SU-DHL-6 (cell line): ENCODE measurements at regions not wholly inside any gene's neighbourhood (a gene's known extent, or its start where the extent isn't known, plus 50 kb on each side); places are given as distances from the start of the nearest gene placed in this dataset.
"Not testable (repeated sequence)": the region's sequence is repeated elsewhere in the genome, so short reads cannot be mapped to it uniquely, and the experiment has no call there.

Source experiments
- H2AFZ ChIP-seq: fragments of 200-600 bp; sonication (generic); 2 replicates; pipeline ENCODE4 v1.6.1; 2014; ENCODE audit warnings: low read depth, mild to moderate bottlenecking, moderate library complexity, mixed read lengths, antibody characterized with exemption, low read length; ENCODE audit not compliant: severe bottlenecking
- H3F3A ChIP-seq: fragments of 200-600 bp; shearing (Covaris generic); 2 replicates; pipeline ENCODE4 v1.6.0; 2016; ENCODE audit warnings: antibody characterized with exemption, mild to moderate bottlenecking; ENCODE audit not compliant: insufficient read depth
- H3K27ac ChIP-seq: fragments of 200-600 bp; sonication (generic); 2 replicates; pipeline ENCODE4 v1.5.1; 2016; ENCODE audit warnings: low read depth, mild to moderate bottlenecking, low read length, moderate library complexity, mixed read lengths
- H3K27me3 ChIP-seq: fragments of 200-600 bp; sonication (generic), shearing (Covaris generic); 2 replicates; pipeline ENCODE4 v1.6.0; 2014; ENCODE audit warnings: mild to moderate bottlenecking, low read length
- H3K36me3 ChIP-seq: fragments of 200-600 bp; sonication (generic); 2 replicates; pipeline ENCODE4 v1.6.1; 2014; ENCODE audit warnings: mild to moderate bottlenecking, low read length, mixed read lengths
- H3K4me2 ChIP-seq: fragments of 300-600, 200-600 bp; shearing (Covaris generic), sonication (generic); 2 replicates; pipeline ENCODE4 v1.6.0; 2014; ENCODE audit warnings: low read length, low read depth, mild to moderate bottlenecking; ENCODE audit not compliant: poor library complexity, severe bottlenecking
- H3K4me3 ChIP-seq: fragments of 200-600 bp; sonication (generic); 2 replicates; pipeline ENCODE4 v1.5.1; 2014; ENCODE audit warnings: antibody characterized with exemption, low read length, mild to moderate bottlenecking, mixed read lengths; ENCODE audit not compliant: insufficient read depth, poor library complexity, severe bottlenecking
- H3K79me2 ChIP-seq: fragments of 200-600 bp; sonication (generic); 2 replicates; pipeline ENCODE4 v1.6.1; 2014; ENCODE audit warnings: mild to moderate bottlenecking, low read length, moderate library complexity; ENCODE audit not compliant: insufficient read depth
- H3K9ac ChIP-seq: fragments of 200-600 bp; sonication (generic); 2 replicates; pipeline ENCODE4 v1.7.0; 2014; ENCODE audit warnings: mild to moderate bottlenecking, low read length
- H3K9me2 ChIP-seq: fragments of 200-600 bp; sonication (generic); replicated peaks from 2 replicates; pipeline ENCODE4 v1.6.1; 2014; ENCODE audit warnings: low read length; ENCODE audit not compliant: insufficient read depth
- H3K9me3 ChIP-seq: fragments of 200-600 bp; sonication (generic); 2 replicates; pipeline ENCODE4 v1.6.1; 2014; ENCODE audit warnings: low read length, mixed read lengths; ENCODE audit not compliant: insufficient read depth
- H4K20me1 ChIP-seq: fragments of 200-600 bp; sonication (generic); 2 replicates; pipeline ENCODE4 v1.6.1; 2014; ENCODE audit warnings: low read depth, mild to moderate bottlenecking, antibody characterized with exemption, low read length, moderate library complexity, mixed read lengths
- EZH2phosphoT487 ChIP-seq: fragments of 200-600 bp; sonication (generic), shearing (Covaris generic); conservative IDR thresholded peaks from 2 replicates; pipeline ENCODE4 v1.6.1; 2018; ENCODE audit warnings: mild to moderate bottlenecking, antibody characterized with exemption, low read length, moderate library complexity, mixed read lengths
- TF ChIP-seq, protein P1 (sequence below): fragments of 200-600 bp; sonication (generic); IDR thresholded peaks from one replicate; pipeline ENCODE4 v1.5.1; 2017; ENCODE audit warnings: antibody characterized with exemption, mild to moderate bottlenecking, low read length, moderate library complexity; ENCODE audit not compliant: insufficient read depth, poor library complexity, severe bottlenecking

GRCh38 chr7:81385370-81385769, 384.5 kb downstream of the HGF start:
- Histone ChIP-seq H2AFZ (no peak overlapping the region), H3K9ac (no peak overlapping the region), H3K9me3 (no peaks in the 10 kb centered on the region), H3K27me3 (no peaks in the 10 kb centered on the region; the same call in 1 of the 2 replicates), H3K9me2 (no peaks in the 10 kb centered on the region), H3F3A (no peaks in the 10 kb centered on the region), H3K4me3 (no peak overlapping the region), H4K20me1 (no peaks in the 10 kb centered on the region), H3K79me2 (no peaks in the 10 kb centered on the region), H3K4me2 (no peak overlapping the region), H3K36me3 (no peaks in the 10 kb centered on the region), H3K27ac (no peak overlapping the region)
- no peak for TF ChIP-seq EZH2phosphoT487
- TF ChIP-seq, protein P1, sequence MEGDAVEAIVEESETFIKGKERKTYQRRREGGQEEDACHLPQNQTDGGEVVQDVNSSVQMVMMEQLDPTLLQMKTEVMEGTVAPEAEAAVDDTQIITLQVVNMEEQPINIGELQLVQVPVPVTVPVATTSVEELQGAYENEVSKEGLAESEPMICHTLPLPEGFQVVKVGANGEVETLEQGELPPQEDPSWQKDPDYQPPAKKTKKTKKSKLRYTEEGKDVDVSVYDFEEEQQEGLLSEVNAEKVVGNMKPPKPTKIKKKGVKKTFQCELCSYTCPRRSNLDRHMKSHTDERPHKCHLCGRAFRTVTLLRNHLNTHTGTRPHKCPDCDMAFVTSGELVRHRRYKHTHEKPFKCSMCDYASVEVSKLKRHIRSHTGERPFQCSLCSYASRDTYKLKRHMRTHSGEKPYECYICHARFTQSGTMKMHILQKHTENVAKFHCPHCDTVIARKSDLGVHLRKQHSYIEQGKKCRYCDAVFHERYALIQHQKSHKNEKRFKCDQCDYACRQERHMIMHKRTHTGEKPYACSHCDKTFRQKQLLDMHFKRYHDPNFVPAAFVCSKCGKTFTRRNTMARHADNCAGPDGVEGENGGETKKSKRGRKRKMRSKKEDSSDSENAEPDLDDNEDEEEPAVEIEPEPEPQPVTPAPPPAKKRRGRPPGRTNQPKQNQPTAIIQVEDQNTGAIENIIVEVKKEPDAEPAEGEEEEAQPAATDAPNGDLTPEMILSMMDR, result no peak

- no peak for TF ChIP-seq EZH2phosphoT487
- TF ChIP-seq, protein P1, result no peak
- Histone ChIP-seq H3F3A (no peaks in the 10 kb centered on the region), H3K79me2 (no peaks in the 10 kb centered on the region), H3K27ac (no peak overlapping the region), H2AFZ (no peak overlapping the region), H3K9me3 (no peaks in the 10 kb centered on the region), H3K36me3 (no peaks in the 10 kb centered on the region), H3K27me3 (no peaks in the 10 kb centered on the region), H3K9me2 (no peaks in the 10 kb centered on the region), H3K4me2 (no peak overlapping the region), H4K20me1 (no peaks in the 10 kb centered on the region), H3K4me3 (no peak overlapping the region), H3K9ac (no peak overlapping the region)
Observed at GRCh38 chr7:81383846-81384245, 386.0 kb downstream of the HGF start.

DNA sequence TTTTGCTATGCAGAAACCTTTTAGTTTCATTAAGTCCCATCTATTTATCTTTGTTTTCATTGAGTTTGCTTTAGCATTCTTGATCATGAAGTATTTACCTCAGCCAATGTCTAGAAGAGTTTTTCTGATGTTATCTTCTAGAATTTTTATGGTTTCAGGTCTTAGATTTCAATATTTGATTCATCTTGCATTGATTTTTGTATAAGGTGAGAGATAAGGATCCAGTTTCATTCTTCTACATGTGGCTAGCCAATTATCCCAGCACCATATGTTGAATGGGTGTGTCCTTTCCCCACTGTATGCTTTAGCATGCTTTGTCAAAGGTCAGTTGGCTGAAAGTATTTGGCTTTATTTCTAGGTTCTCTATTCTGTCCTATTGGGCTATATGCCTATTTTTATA, 395.2 kb downstream of the HGF start:
- H3K9me2 ChIP-seq, H3K4me3 ChIP-seq, H3K36me3 ChIP-seq, H4K20me1 ChIP-seq, H3K27me3 ChIP-seq, H3K9me3 ChIP-seq, H3K79me2 ChIP-seq, H3K4me2 ChIP-seq, H3F3A ChIP-seq, H3K27ac ChIP-seq, H2AFZ ChIP-seq, H3K9ac ChIP-seq: not testable (repeated sequence)

DNA sequence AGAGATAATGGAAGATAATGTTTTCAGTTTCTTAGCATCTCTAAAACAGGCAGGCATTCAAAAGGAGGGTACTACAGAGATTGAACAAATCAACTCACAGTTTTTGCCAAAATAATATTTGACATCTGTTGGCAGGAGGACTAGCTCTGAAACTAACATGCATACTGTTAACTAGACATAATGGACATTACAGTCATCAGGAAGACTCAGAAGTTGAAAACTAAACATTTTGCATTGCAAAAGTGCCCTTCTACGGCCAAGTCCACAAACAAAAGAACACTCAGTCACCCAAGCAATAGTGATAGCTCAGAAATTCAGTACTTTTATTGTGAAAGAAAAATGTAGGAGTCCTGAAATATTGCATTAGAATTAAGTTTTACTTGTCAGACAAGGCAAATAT, 399.0 kb downstream of the HGF start:
- TF ChIP-seq, protein P1, result no peak
- TF ChIP-seq EZH2phosphoT487, result no peak
- Histone ChIP-seq H3K27me3 (no peaks in the 10 kb centered on the region), H3F3A (no peaks in the 10 kb centered on the region), H3K4me3 (no peak overlapping the region), H3K4me2 (no peak overlapping the region), H4K20me1 (no peaks in the 10 kb centered on the region), H3K27ac (no peak overlapping the region), H3K79me2 (no peaks in the 10 kb centered on the region), H3K36me3 (no peaks in the 10 kb centered on the region), H2AFZ (no peak overlapping the region), H3K9ac (no peak overlapping the region), H3K9me2 (no peaks in the 10 kb centered on the region), H3K9me3 (no peaks in the 10 kb centered on the region)
